ENCODE measurements at regions not wholly inside any gene's neighbourhood (a gene's known extent, or its start where the extent isn't known, plus 50 kb on each side); places are given as distances from the start of the nearest gene placed in this dataset.

GRCh38 chr11:109285465-109285864 lies 136.5 kb upstream of the C11orf87 start:
- no peak for DNase-seq (ENCODE audit: low spot score)

- DNase-seq (ENCODE audit: low spot score): no peak
Observed at GRCh38 chr11:109291553-109291952, 130.4 kb upstream of the C11orf87 start.

GRCh38 chr11:109298865-109299264 lies 123.1 kb upstream of the C11orf87 start:
- no peak for DNase-seq (ENCODE audit: low spot score)

GRCh38 chr11:109300211-109300610 lies 121.8 kb upstream of the C11orf87 start:
- no peak for DNase-seq (ENCODE audit: low spot score)

DNA sequence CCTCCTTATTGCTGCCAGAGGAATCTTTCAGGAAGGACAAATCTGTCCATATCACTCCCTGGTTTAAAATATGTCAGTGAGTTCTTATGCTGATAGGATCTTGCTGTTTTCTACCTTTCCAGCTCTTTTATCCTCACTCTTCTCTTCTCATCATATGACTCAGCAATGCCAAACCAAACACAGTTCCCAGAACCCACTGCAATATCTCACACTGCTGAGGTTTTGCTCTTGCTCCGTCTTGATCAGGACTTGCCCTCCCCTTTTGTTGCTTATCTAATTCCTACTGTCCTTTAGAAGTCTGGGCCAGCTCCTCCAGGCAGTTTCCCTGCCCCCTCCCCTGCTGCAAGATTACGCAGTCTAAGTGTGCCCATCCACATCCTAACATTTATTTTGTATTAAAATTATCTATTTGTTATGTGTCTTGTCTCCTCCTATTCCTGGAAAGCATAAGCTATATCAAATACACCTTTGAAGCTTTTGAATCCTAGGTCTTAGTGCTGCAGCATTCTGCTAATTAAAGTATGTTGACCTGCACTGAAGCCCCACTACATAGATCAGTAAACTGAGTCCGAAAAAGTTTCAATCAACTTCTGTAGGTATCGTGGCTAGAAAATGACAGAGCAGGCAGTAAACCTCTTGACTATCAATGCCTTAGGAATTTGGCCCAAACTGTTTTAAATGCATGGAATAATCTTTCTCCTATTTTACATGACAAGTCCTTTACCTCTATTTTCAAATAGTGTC lies 119.2 kb upstream of the C11orf87 start:
- DNase-seq (ENCODE audit: low spot score): no peak

DNA sequence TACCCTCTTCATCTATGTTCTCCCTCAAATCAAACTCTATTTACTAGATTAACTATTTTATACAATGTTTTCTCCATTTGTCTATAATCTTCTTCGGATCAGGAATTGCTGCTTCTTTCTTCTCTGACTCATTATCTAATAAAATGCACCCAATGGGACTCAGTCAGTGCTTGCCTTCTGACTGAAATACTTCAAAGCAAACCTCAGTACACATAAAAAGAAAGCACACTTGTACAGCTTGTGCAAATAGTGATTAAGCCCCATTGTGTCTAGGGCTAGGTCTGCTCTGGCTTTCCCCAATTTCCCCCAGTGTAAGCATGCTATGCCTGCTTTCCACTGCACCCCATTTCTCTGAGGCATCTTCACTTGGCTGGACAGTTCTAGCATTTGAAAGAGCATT lies 118.6 kb upstream of the C11orf87 start:
- DNase-seq (ENCODE audit: low spot score): no peak

DNA sequence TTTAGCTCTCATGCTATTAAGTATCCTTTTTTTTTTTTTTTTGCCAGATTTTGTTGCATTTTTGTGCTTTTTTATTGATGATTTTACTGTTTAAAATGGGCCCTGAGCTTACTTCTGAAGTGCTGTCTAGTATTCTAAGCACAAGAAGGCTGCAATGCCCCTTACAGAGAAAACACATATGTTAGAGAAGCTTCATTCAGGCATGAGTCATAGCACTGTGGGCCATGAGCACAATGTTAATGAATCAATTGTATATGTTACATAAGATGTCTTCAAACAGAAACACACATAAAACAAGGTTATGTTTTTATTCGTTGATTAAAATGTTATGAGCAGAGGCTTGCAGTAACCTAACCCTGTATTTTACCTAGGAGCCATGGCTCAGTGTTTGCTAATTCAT lies 117.8 kb upstream of the C11orf87 start:
- no peak for DNase-seq (ENCODE audit: low spot score)

- DNase-seq (ENCODE audit: low spot score): no peak
Observed at GRCh38 chr11:109305009-109305408, 117.0 kb upstream of the C11orf87 start.

DNA sequence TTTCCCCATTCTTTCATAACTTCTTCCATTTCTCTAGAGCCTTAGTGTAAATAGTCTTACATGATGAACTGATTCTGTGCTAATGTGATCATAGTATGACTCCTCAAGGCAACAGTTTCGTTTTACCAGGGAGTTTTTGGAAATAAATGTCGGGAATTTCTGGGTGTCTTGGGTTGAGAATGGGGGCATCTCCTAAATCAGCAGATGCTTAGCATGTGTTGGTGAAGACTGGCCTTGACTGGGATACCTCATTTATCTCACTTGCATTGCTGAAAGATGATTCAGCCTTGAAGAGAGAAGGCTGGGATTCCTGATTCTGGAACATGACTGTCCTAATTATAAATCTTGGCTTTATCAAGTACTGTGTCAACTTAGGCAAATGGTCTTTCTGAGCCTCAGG lies 115.7 kb upstream of the C11orf87 start:
- DNase-seq (ENCODE audit: low spot score): no peak

DNA sequence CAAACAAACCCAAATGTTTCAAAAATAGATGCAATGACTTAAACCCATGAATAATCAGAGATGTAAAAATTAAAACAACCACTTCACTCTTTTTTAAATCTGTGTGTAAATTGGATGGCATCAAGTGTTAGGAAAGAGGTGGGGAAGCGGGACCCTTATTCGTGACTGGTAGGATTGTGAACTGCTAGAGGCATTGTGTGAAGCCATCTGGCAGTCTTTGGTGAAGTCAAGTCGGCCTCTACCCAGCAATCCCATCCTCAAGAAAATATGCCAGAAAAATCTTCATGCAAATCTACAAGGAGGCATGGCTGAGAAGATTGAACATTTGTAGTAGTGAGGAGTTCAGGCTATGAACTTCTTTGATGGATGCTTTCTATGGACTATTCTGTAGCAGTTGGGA lies 114.6 kb upstream of the C11orf87 start:
- no peak for DNase-seq (ENCODE audit: low spot score)

- DNase-seq (ENCODE audit: low spot score): no peak
Observed at GRCh38 chr11:109308551-109308950, 113.4 kb upstream of the C11orf87 start.

- no peak for DNase-seq (ENCODE audit: low spot score)
Observed at GRCh38 chr11:109309153-109309552, 112.8 kb upstream of the C11orf87 start.

DNA sequence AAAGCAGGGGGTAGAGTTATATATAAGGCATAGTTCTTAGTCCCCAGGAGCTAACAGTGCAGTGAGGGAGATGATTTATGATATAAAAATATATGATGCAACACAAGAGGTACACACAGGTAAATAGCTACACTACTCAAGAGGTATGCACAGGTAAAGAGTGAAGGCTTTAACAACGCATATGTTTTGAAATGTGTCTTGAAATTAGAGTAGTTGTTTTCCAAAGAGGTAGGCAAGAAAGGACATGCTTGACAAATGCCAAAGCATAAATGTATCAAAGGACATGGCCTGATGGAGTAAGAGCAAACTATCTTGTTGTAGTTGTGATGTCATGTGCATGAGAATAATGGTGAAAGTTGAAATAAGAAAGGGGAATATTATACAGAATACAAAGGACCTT lies 104.3 kb upstream of the C11orf87 start:
- DNase-seq (ENCODE audit: low spot score): no peak

- DNase-seq (ENCODE audit: low spot score): no peak
Observed at GRCh38 chr11:109320595-109320994, 101.4 kb upstream of the C11orf87 start.

DNA sequence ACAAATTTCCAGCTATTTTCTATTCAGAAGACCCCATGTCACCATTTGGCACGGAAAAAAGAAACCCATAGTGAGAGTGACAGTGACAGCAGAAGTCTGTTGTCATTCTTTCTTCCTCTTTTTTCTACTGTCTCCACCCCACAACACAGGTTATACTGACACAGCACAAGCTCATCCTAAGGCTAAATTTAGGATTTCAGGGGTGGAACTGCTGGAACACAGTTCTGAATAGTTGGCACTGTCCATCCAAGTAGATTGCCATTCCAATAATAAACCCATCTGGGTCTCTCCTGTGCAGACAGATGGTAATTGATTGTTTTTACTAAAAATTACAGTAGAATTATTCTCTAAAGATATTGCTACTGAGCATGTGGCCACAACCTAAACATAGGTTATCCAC lies 95.2 kb upstream of the C11orf87 start:
- no peak for DNase-seq (ENCODE audit: low spot score)

- no peak for DNase-seq (ENCODE audit: low spot score)
Observed at GRCh38 chr11:109329716-109330115, 92.3 kb upstream of the C11orf87 start.

GRCh38 chr11:109338131-109338530 lies 83.9 kb upstream of the C11orf87 start:
- DNase-seq (ENCODE audit: low spot score): no peak

GRCh38 chr11:109342261-109342660 lies 79.7 kb upstream of the C11orf87 start:
- DNase-seq (ENCODE audit: low spot score): no peak

- no peak for DNase-seq (ENCODE audit: low spot score)
Observed at GRCh38 chr11:109343242-109343641, 78.7 kb upstream of the C11orf87 start.

DNA sequence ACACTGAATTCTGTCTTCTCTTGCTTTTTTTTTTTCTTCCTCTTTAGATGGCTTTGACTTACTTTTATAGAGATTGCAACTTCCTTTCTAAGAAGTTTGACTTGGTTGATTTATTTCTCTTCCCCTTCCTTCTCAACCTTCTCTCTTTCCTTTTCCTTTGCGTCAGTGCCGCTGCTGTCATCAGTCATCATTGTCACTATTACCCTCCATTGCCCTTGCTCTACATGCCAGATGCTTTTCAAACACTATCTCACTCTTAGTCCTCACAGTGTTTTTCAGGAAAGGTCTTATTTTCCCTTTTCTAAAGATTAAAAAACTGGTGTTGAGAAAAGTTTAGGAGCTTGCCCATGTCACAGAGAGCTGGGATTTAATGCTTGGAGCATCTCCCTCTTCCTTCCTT lies 74.7 kb upstream of the C11orf87 start:
- DNase-seq (ENCODE audit: low spot score): no peak

DNA sequence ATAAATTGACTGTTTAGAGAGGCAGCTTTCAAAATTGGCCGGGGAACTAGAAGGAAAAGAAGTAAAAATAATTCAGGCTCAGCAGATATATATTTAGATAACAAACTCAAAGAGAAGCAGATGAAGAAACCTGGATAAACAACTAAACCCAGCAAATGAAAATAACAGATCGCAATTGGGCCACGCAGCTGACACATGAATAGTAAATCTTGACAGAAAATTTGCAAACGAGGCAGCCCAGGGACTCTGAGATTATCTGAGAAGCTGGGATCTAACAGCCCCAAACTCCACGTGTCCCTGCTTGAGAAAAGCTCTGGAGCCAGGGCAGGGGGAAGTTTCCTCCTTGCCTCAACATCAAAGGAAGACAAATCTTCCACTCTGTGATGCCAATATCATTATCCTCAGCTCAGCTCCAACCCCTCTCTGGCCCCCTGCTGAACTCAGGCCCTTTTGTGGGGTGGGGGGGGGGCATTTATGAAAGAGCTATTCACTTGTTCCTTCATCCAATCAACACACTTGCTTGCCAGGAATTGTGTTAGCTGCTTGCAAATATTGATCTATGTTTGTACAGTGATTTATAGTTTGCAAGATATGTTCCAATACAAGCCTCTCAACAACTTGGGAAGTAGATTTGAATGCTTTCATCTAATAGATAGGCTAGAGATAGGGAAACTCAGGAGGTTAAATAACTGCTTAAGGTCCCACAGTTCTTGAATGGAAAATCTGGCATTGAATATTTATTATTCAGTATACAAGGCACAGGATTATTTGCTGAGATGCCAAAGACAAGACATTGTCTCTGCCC lies 72.5 kb upstream of the C11orf87 start:
- DNase-seq (ENCODE audit: low spot score): no peak

GRCh38 chr11:109350091-109350490 lies 71.9 kb upstream of the C11orf87 start:
- DNase-seq (ENCODE audit: low spot score): no peak

- DNase-seq (ENCODE audit: low spot score): no peak
Observed at GRCh38 chr11:109362059-109362458, 59.9 kb upstream of the C11orf87 start.

GRCh38 chr11:109363682-109364081 lies 58.3 kb upstream of the C11orf87 start:
- DNase-seq (ENCODE audit: low spot score): no peak

Data from LoVo (cell line).